RWPE2 (cell line): ENCODE measurements at regions not wholly inside any gene's neighbourhood (a gene's known extent, or its start where the extent isn't known, plus 50 kb on each side); places are given as distances from the start of the nearest gene placed in this dataset.
A peak's percentile ranks its signal among the peaks of the same experiment; 100 is the strongest.

ENCODE experiments used
- ATAC-seq: fragments of 200-7000 bp; cut with Tn5 transposase; 3 replicates; pipeline ENCODE4 v1.9.1; 2021; ENCODE audit warnings: low read depth
- DNase-seq: peaks from one replicate; pipeline ENCODE4 v3.0.0-alpha.2; 2020; ENCODE audit warnings: low spot score
- H3K27ac ChIP-seq: fragments of 450-650 bp; 2 replicates; pipeline ENCODE4 v1.5.1; 2017; ENCODE audit warnings: mild to moderate bottlenecking; ENCODE audit not compliant: poor library complexity, severe bottlenecking
- H3K27me3 ChIP-seq: fragments of 250-450 bp; sonication (Bioruptor Pico); 2 replicates; pipeline ENCODE4 v1.5.1; 2021; ENCODE audit warnings: mild to moderate bottlenecking, moderate library complexity; ENCODE audit not compliant: insufficient read depth, poor library complexity, severe bottlenecking
- H3K36me3 ChIP-seq: fragments of 250-450 bp; sonication (Bioruptor Pico); 2 replicates; pipeline ENCODE4 v1.5.1; 2020; ENCODE audit warnings: low read depth, mild to moderate bottlenecking, moderate library complexity
- H3K4me1 ChIP-seq: fragments of 250-450 bp; sonication (Bioruptor Pico); 2 replicates; pipeline ENCODE4 v1.5.1; 2021; ENCODE audit warnings: mild to moderate bottlenecking, moderate library complexity; ENCODE audit not compliant: insufficient read depth, poor library complexity, severe bottlenecking
- H3K4me3 ChIP-seq: fragments of 250-450 bp; sonication (Bioruptor Pico); 2 replicates; pipeline ENCODE4 v1.5.1; 2021; ENCODE audit warnings: mild to moderate bottlenecking, moderate library complexity; ENCODE audit not compliant: severe bottlenecking
- H3K9me3 ChIP-seq: fragments of 250-450 bp; sonication (Bioruptor Pico); 2 replicates; pipeline ENCODE4 v1.5.1; 2021; ENCODE audit warnings: mild to moderate bottlenecking, moderate library complexity; ENCODE audit not compliant: severe bottlenecking
- CTCF ChIP-seq: fragments of 450-650 bp; IDR thresholded peaks from one replicate; pipeline ENCODE4 v1.5.1; 2017; ENCODE audit warnings: mild to moderate bottlenecking, moderate library complexity; ENCODE audit not compliant: poor library complexity, severe bottlenecking

- Histone ChIP-seq H3K4me1 (peaks cover 12% of the 10 kb centered on the region), H3K27ac (no peak overlapping the region), H3K27me3 (no peaks in the 10 kb centered on the region), H3K9me3 (no peaks in the 10 kb centered on the region), H3K36me3 (no peaks in the 10 kb centered on the region), H3K4me3 (no peak overlapping the region)
- ATAC-seq (no peak), DNase-seq (no peak)
- TF ChIP-seq CTCF, result no peak
Measured at GRCh38 chr4:139611391-139611790, 54.2 kb upstream of the MGST2 start.

GRCh38 chr4:139609647-139610046 lies 53.6 kb upstream of the SETD7 start:
- no peaks in the 10 kb centered on the region for H3K27me3 ChIP-seq
- peaks cover 12% of the 10 kb centered on the region for H3K4me1 ChIP-seq
- no peak for DNase-seq

GRCh38 chr4:139607502-139608060 lies 51.6 kb upstream of the SETD7 start:
- Histone ChIP-seq H3K36me3 (no peaks in the 10 kb centered on the region), H3K27ac (no peak overlapping the region), H3K4me1 (peaks cover 12% of the 10 kb centered on the region), H3K27me3 (no peaks in the 10 kb centered on the region), H3K4me3 (no peak overlapping the region), H3K9me3 (no peaks in the 10 kb centered on the region)
- DNase-seq, result no peak
- no peak for ATAC-seq
- TF ChIP-seq CTCF, result no peak

More at GRCh38 chr4:139609647-139610046, 53.6 kb upstream of the SETD7 start:
- no peaks in the 10 kb centered on the region for H3K36me3 ChIP-seq
- peak; percentile 89 for ATAC-seq
- no peak for TF ChIP-seq CTCF
- H3K4me3 ChIP-seq, result no peak overlapping the region
- H3K27ac ChIP-seq, result no peak overlapping the region
- H3K9me3 ChIP-seq, result no peaks in the 10 kb centered on the region

GRCh38 chr4:139606579-139607501 lies 50.8 kb upstream of the SETD7 start:
- Histone ChIP-seq H3K4me1 (peaks cover 12% of the 10 kb centered on the region), H3K9me3 (no peaks in the 10 kb centered on the region), H3K27me3 (no peaks in the 10 kb centered on the region), H3K4me3 (no peak overlapping the region), H3K36me3 (no peaks in the 10 kb centered on the region), H3K27ac (no peak overlapping the region)
- DNase-seq (no peak), ATAC-seq (peak; percentile 84)
- TF ChIP-seq CTCF, result no peak

GRCh38 chr4:139606103-139606502 lies 50.1 kb upstream of the SETD7 start:
- no peaks in the 10 kb centered on the region for H3K9me3 ChIP-seq
- no peak overlapping the region for H3K27ac ChIP-seq
- ATAC-seq (no peak), DNase-seq (no peak)
- TF ChIP-seq CTCF, result no peak
- no peaks in the 10 kb centered on the region for H3K36me3 ChIP-seq
- H3K4me3 ChIP-seq, result no peak overlapping the region
- H3K27me3 ChIP-seq, result no peaks in the 10 kb centered on the region
- peaks cover 12% of the 10 kb centered on the region for H3K4me1 ChIP-seq
